ENCODE measurements at regions not wholly inside any gene's neighbourhood (a gene's known extent, or its start where the extent isn't known, plus 50 kb on each side); places are given as distances from the start of the nearest gene placed in this dataset.

- TF ChIP-seq CTCF (IDR thresholded peaks at IDR 0.05) (no peak), POLR2A (IDR thresholded peaks at IDR 0.05; ENCODE audit: low read depth) (no peak), EP300 (IDR thresholded peaks at IDR 0.05) (no peak)
These were observed 107.3 kb upstream of the CDH5 start for GRCh38 chr16:66258916-66259845.
